Liver (tissue), 8 donors: ENCODE measurements at regions not wholly inside any gene's neighbourhood (a gene's known extent, or its start where the extent isn't known, plus 50 kb on each side); places are given as distances from the start of the nearest gene placed in this dataset.

Source experiments
- DNase-seq: peaks from one replicate; pipeline ENCODE4 v3.0.0-alpha.2; 2017; ENCODE audit warnings: low spot score
- H3K27ac ChIP-seq, 2 donors: one replicate each; pipeline ENCODE4 v1.7.0; 2013; ENCODE audit warnings: inconsistent platforms in 2 of 2, low read length in 2 of 2, control low read depth in 1 of 2, low read depth in 1 of 2, mild to moderate bottlenecking in 1 of 2
- H3K27me3 ChIP-seq, 4 donors: one replicate each; pipeline versions ENCODE4 v1.6.1 to v1.7.0; 2013; ENCODE audit warnings: low read length in 3 of 4, inconsistent platforms in 1 of 4, mild to moderate bottlenecking in 1 of 4, moderate library complexity in 1 of 4; ENCODE audit not compliant: control insufficient read depth in 4 of 4, insufficient read depth in 4 of 4
- H3K36me3 ChIP-seq, 4 donors: one replicate each; pipeline versions ENCODE4 v1.6.1 to v1.7.0; 2013; ENCODE audit warnings: low read length in 3 of 4, mild to moderate bottlenecking in 3 of 4, low read depth in 1 of 4, moderate library complexity in 1 of 4; ENCODE audit not compliant: control insufficient read depth in 4 of 4, insufficient read depth in 3 of 4
- H3K4me1 ChIP-seq, 4 donors: one replicate each; pipeline versions ENCODE4 v1.6.1 to v1.7.0; 2013; ENCODE audit warnings: low read length in 3 of 4, mild to moderate bottlenecking in 3 of 4, moderate library complexity in 1 of 4; ENCODE audit not compliant: control insufficient read depth in 4 of 4, insufficient read depth in 4 of 4
- H3K4me3 ChIP-seq, 3 donors: one replicate each; pipeline versions ENCODE4 v1.6.1 to v1.7.0; 2013; ENCODE audit warnings: low read length in 3 of 3, control low read depth in 1 of 3, low read depth in 1 of 3, mild to moderate bottlenecking in 1 of 3
- H3K9ac ChIP-seq, 2 donors: one replicate each; pipeline ENCODE4 v1.7.0; 2013; ENCODE audit warnings: low read length in 2 of 2, mild to moderate bottlenecking in 2 of 2, moderate library complexity in 2 of 2, control low read depth in 1 of 2, low read depth in 1 of 2
- H3K9me3 ChIP-seq, 4 donors: one replicate each; pipeline versions ENCODE4 v1.6.1 to v1.7.0; 2013; ENCODE audit warnings: low read length in 3 of 4; ENCODE audit not compliant: control insufficient read depth in 4 of 4
- EGR1 ChIP-seq, 2 donors: IDR thresholded peaks; 2 replicates each; pipeline ENCODE4 v1.6.1; 2016 to 2018; ENCODE audit warnings: antibody characterized with exemption in 2 of 2, low read depth in 2 of 2
- FOXA1 ChIP-seq: IDR thresholded peaks from 2 replicates; pipeline ENCODE4 v1.6.1; 2016; ENCODE audit warnings: antibody characterized with exemption
- FOXA2 ChIP-seq: IDR thresholded peaks from 2 replicates; pipeline ENCODE4 v1.6.1; 2016; ENCODE audit warnings: antibody characterized with exemption
- GABPA ChIP-seq, 2 donors: IDR thresholded peaks in 1 of 2; conservative IDR thresholded peaks in 1 of 2; 2 replicates each; pipeline ENCODE4 v1.6.1; 2016; ENCODE audit warnings: antibody characterized with exemption in 2 of 2, mild to moderate bottlenecking in 1 of 2, moderate library complexity in 1 of 2
- HNF4A ChIP-seq, 2 donors: conservative IDR thresholded peaks; 2 replicates each; pipeline ENCODE4 v1.6.1; 2016; ENCODE audit warnings: antibody characterized with exemption in 2 of 2, mild to moderate bottlenecking in 2 of 2
- HNF4G ChIP-seq: IDR thresholded peaks from 2 replicates; pipeline ENCODE4 v1.6.1; 2016; ENCODE audit warnings: antibody characterized with exemption
- JUND ChIP-seq, 2 donors: IDR thresholded peaks; 2 replicates each; pipeline ENCODE4 v1.6.1; 2016; ENCODE audit warnings: antibody characterized with exemption in 2 of 2
- NR2F2 ChIP-seq: IDR thresholded peaks from 2 replicates; pipeline ENCODE4 v1.6.1; 2016; ENCODE audit warnings: antibody characterized with exemption
- RAD21 ChIP-seq, 2 donors: IDR thresholded peaks; 2 replicates each; pipeline ENCODE4 v1.6.1; 2016; ENCODE audit warnings: antibody characterized with exemption in 2 of 2, mild to moderate bottlenecking in 2 of 2
- RXRA ChIP-seq, 2 donors: IDR thresholded peaks; 2 replicates each; pipeline ENCODE4 v1.6.1; 2017 to 2018; ENCODE audit warnings: antibody characterized with exemption in 2 of 2, mild to moderate bottlenecking in 1 of 2
- SP1 ChIP-seq: IDR thresholded peaks from 2 replicates; pipeline ENCODE4 v1.6.1; 2018; ENCODE audit warnings: antibody characterized with exemption, mild to moderate bottlenecking
- TAF1 ChIP-seq: conservative IDR thresholded peaks from 2 replicates; pipeline ENCODE4 v1.6.1; 2016; ENCODE audit warnings: antibody characterized with exemption, mild to moderate bottlenecking
- YY1 ChIP-seq: IDR thresholded peaks from 2 replicates; pipeline ENCODE4 v1.6.1; 2016; ENCODE audit warnings: antibody characterized with exemption, mild to moderate bottlenecking
- WGBS: extraction: QIAGEN DNeasy Blood & Tissue Kit; methylation state at CpG from one replicate; pipeline ENCODE4 v1.1.7; 2013; 5-methylcytosine and 5-hydroxymethylcytosine counted together
- TF ChIP-seq, protein P1 (sequence below): IDR thresholded peaks from 2 replicates; pipeline ENCODE4 v1.6.1; 2016; ENCODE audit warnings: antibody characterized with exemption, mild to moderate bottlenecking
- TF ChIP-seq, protein P2 (sequence below): IDR thresholded peaks from 2 replicates; pipeline ENCODE4 v1.6.1; 2016; ENCODE audit warnings: antibody characterized with exemption
- TF ChIP-seq, protein P3 (sequence below): fragments of 150-350 bp; IDR thresholded peaks from 2 replicates; pipeline ENCODE4 v1.5.1; 2017; ENCODE audit warnings: improper control_type of control experiment, low read depth, low read length; ENCODE audit not compliant: missing input control
- TF ChIP-seq, protein P4 (sequence below): IDR thresholded peaks from 2 replicates; pipeline ENCODE4 v1.6.1; 2016; ENCODE audit warnings: antibody characterized with exemption
- donor health status: healthy.
- donor health status: healthy.
- donor health status: healthy.
- donor health status: healthy.
- donor health status: healthy.

DNA sequence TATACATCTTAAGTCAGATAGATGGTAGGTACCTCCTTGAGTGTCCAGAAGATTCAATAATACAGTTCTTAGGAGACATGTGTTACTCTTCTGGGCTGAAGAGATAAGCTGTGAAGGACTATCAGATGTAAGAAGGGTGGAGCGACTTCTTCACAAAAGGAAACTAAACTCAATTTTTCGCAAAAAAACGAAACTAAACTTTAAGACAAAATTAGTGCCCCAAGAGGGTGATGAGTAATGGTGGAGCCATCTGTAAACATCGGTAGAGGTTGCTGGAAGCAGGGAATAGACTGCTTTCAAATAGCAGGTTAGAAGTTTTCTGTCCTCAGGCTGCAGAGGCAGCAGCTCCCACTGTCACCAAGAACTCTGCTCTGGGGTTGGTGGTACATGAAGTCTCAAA is 111.6 kb upstream of the TACR1 start:
- H3K9me3 ChIP-seq, result no peaks in the 10 kb centered on the region
- H3K4me1 ChIP-seq, result no peaks in the 10 kb centered on the region
- whole genome bisulfite sequencing, result 82% methylated on average over 4 of the region's 4 CpGs
- no peaks in the 10 kb centered on the region for H3K27me3 ChIP-seq
- H3K36me3 ChIP-seq, result no peaks in the 10 kb centered on the region
- no peak overlapping the region for H3K9ac ChIP-seq
- TF ChIP-seq YY1 (no peak), FOXA1 (no peak), SP1 (no peak), GABPA (IDR thresholded peaks at IDR 0.05 in 1 of 2, conservative IDR thresholded peaks at IDR 0.05 in 1 of 2) (no peak), EGR1 (IDR thresholded peaks at IDR 0.05; ENCODE audit: low read depth in 2 of 2) (no peak), TAF1 (no peak), NR2F2 (no peak), RAD21 (IDR thresholded peaks at IDR 0.05) (no peak), HNF4G (no peak), HNF4A (conservative IDR thresholded peaks at IDR 0.05) (no peak), FOXA2 (no peak)
- TF ChIP-seq, protein P1, sequence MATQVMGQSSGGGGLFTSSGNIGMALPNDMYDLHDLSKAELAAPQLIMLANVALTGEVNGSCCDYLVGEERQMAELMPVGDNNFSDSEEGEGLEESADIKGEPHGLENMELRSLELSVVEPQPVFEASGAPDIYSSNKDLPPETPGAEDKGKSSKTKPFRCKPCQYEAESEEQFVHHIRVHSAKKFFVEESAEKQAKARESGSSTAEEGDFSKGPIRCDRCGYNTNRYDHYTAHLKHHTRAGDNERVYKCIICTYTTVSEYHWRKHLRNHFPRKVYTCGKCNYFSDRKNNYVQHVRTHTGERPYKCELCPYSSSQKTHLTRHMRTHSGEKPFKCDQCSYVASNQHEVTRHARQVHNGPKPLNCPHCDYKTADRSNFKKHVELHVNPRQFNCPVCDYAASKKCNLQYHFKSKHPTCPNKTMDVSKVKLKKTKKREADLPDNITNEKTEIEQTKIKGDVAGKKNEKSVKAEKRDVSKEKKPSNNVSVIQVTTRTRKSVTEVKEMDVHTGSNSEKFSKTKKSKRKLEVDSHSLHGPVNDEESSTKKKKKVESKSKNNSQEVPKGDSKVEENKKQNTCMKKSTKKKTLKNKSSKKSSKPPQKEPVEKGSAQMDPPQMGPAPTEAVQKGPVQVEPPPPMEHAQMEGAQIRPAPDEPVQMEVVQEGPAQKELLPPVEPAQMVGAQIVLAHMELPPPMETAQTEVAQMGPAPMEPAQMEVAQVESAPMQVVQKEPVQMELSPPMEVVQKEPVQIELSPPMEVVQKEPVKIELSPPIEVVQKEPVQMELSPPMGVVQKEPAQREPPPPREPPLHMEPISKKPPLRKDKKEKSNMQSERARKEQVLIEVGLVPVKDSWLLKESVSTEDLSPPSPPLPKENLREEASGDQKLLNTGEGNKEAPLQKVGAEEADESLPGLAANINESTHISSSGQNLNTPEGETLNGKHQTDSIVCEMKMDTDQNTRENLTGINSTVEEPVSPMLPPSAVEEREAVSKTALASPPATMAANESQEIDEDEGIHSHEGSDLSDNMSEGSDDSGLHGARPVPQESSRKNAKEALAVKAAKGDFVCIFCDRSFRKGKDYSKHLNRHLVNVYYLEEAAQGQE, result no peak
- TF ChIP-seq, protein P2, sequence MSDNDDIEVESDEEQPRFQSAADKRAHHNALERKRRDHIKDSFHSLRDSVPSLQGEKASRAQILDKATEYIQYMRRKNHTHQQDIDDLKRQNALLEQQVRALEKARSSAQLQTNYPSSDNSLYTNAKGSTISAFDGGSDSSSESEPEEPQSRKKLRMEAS, result no peak
- TF ChIP-seq, protein P3, sequence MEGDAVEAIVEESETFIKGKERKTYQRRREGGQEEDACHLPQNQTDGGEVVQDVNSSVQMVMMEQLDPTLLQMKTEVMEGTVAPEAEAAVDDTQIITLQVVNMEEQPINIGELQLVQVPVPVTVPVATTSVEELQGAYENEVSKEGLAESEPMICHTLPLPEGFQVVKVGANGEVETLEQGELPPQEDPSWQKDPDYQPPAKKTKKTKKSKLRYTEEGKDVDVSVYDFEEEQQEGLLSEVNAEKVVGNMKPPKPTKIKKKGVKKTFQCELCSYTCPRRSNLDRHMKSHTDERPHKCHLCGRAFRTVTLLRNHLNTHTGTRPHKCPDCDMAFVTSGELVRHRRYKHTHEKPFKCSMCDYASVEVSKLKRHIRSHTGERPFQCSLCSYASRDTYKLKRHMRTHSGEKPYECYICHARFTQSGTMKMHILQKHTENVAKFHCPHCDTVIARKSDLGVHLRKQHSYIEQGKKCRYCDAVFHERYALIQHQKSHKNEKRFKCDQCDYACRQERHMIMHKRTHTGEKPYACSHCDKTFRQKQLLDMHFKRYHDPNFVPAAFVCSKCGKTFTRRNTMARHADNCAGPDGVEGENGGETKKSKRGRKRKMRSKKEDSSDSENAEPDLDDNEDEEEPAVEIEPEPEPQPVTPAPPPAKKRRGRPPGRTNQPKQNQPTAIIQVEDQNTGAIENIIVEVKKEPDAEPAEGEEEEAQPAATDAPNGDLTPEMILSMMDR, result no peak
- TF ChIP-seq, protein P4, sequence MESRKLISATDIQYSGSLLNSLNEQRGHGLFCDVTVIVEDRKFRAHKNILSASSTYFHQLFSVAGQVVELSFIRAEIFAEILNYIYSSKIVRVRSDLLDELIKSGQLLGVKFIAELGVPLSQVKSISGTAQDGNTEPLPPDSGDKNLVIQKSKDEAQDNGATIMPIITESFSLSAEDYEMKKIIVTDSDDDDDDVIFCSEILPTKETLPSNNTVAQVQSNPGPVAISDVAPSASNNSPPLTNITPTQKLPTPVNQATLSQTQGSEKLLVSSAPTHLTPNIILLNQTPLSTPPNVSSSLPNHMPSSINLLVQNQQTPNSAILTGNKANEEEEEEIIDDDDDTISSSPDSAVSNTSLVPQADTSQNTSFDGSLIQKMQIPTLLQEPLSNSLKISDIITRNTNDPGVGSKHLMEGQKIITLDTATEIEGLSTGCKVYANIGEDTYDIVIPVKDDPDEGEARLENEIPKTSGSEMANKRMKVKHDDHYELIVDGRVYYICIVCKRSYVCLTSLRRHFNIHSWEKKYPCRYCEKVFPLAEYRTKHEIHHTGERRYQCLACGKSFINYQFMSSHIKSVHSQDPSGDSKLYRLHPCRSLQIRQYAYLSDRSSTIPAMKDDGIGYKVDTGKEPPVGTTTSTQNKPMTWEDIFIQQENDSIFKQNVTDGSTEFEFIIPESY, result no peak
- no peak overlapping the region for H3K27ac ChIP-seq
- H3K4me3 ChIP-seq, result no peak overlapping the region
- DNase-seq, result no peak

DNA sequence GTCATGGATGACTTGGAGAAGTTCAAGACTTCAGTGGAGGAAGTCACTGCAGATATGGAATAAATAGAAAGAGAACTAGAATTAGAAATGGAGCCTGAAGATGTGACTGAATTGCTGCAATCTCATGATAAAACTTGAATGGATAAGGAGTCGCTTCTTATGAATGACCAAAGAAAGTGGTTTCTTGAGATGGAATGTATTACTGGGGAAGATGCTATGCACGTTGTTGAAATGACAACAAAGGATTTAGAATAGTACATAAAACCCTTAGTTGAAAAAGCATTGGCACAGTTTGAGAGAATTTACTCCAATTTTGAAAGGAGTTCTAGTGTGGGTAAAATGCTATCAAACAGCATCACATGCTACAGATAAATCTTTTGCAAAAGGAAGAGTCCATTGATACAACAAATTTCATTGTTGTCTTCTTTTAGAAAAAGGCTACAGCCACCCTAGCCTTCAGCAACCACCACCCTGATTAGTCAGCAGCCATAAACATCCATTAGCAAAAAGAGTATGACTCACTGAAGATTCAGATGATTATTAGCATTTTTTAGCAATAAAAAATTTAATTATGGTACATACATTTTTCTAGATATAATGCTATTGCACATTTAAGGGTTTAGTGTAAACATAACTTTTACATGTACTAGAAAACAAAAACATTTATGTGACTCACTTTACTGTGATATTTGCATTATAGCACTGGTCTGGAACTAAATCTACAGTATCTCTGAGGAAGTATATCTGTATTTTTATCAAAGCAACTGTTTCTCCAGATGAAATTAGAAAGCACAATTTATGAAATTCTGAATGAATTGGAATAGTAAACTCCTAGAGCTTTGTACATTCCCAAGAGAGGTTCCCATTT is 110.5 kb upstream of the TACR1 start:
- no peak for DNase-seq
- Histone ChIP-seq H3K27me3 (no peaks in the 10 kb centered on the region), H3K9ac (no peak overlapping the region), H3K9me3 (no peaks in the 10 kb centered on the region), H3K36me3 (no peaks in the 10 kb centered on the region), H3K27ac (no peak overlapping the region), H3K4me3 (no peak overlapping the region), H3K4me1 (no peaks in the 10 kb centered on the region)
- 79% methylated on average over 2 of the region's 2 CpGs for WGBS
- TF ChIP-seq, protein P1, result no peak
- TF ChIP-seq SP1 (no peak), HNF4G (no peak), EGR1 (IDR thresholded peaks at IDR 0.05; ENCODE audit: low read depth in 2 of 2) (no peak), HNF4A (conservative IDR thresholded peaks at IDR 0.05) (no peak), RAD21 (IDR thresholded peaks at IDR 0.05) (no peak), FOXA2 (no peak), RXRA (IDR thresholded peaks at IDR 0.05) (no peak), NR2F2 (no peak), JUND (IDR thresholded peaks at IDR 0.05) (no peak), TAF1 (no peak)
- TF ChIP-seq, protein P4, result no peak
